ENCODE measurements at regions not wholly inside any gene's neighbourhood (a gene's known extent, or its start where the extent isn't known, plus 50 kb on each side); places are given as distances from the start of the nearest gene placed in this dataset.
A peak's percentile ranks its signal among the peaks of the same experiment; 100 is the strongest.
"Not testable (repeated sequence)": the region's sequence is repeated elsewhere in the genome, so short reads cannot be mapped to it uniquely, and the experiment has no call there.

- H3K27ac ChIP-seq: no peak overlapping the region
- no peaks in the 10 kb centered on the region for H3K27me3 ChIP-seq (replicated peaks)
- H3K4me3 ChIP-seq (ENCODE audit: low read depth, low read length): no peak overlapping the region
- TF ChIP-seq CTCF (IDR thresholded peaks at IDR 0.05; ENCODE audit: low read depth, low read length, missing control alignments): no peak
- no peaks in the 10 kb centered on the region for H3K36me3 ChIP-seq (replicated peaks)
- no peak for DNase-seq
- in situ Hi-C loops (cut with HindIII; ENCODE audit: low pct_ligation_motif_present, low sequenced_read_pairs): no loop called here
Measured at GRCh38 chr10:44249490-44249889, 135.4 kb downstream of the CXCL12 start.

GRCh38 chr10:44246700-44247099 is 138.2 kb downstream of the CXCL12 start:
- H3K27me3 ChIP-seq (replicated peaks); H3K36me3 ChIP-seq (replicated peaks); DNase-seq; H3K4me3 ChIP-seq (ENCODE audit: low read depth, low read length); H3K27ac ChIP-seq; in situ Hi-C loops (cut with HindIII; ENCODE audit: low pct_ligation_motif_present, low sequenced_read_pairs): not testable (repeated sequence)

- H3K27me3 ChIP-seq (replicated peaks); H3K4me3 ChIP-seq (ENCODE audit: low read depth, low read length); H3K36me3 ChIP-seq (replicated peaks); in situ Hi-C loops (cut with HindIII; ENCODE audit: low pct_ligation_motif_present, low sequenced_read_pairs); H3K27ac ChIP-seq; DNase-seq: not testable (repeated sequence)
Measured at GRCh38 chr10:44246287-44246686, 138.6 kb downstream of the CXCL12 start.

- no peak for TF ChIP-seq CTCF (IDR thresholded peaks at IDR 0.05; ENCODE audit: low read depth, low read length, missing control alignments)
- H3K27ac ChIP-seq: no peak overlapping the region
- peak; percentile 23 for DNase-seq
- in situ Hi-C loops (cut with HindIII; ENCODE audit: low pct_ligation_motif_present, low sequenced_read_pairs): no loop called here
- H3K36me3 ChIP-seq (replicated peaks): no peaks in the 10 kb centered on the region
- no peaks in the 10 kb centered on the region for H3K27me3 ChIP-seq (replicated peaks)
- H3K4me3 ChIP-seq (ENCODE audit: low read depth, low read length): no peak overlapping the region
Measured at GRCh38 chr10:44245601-44245938, 139.3 kb downstream of the CXCL12 start.

- Histone ChIP-seq H3K27ac (no peak overlapping the region), H3K4me3 (ENCODE audit: low read depth, low read length) (no peak overlapping the region), H3K27me3 (replicated peaks) (no peaks in the 10 kb centered on the region), H3K36me3 (replicated peaks) (no peaks in the 10 kb centered on the region)
- DNase-seq: no peak
- TF ChIP-seq CTCF (IDR thresholded peaks at IDR 0.05; ENCODE audit: low read depth, low read length, missing control alignments): no peak
- in situ Hi-C loops (cut with HindIII; ENCODE audit: low pct_ligation_motif_present, low sequenced_read_pairs): no loop called here
Measured at GRCh38 chr10:44244745-44245600, 139.9 kb downstream of the CXCL12 start.

GRCh38 chr10:44243851-44244510 is 140.9 kb downstream of the CXCL12 start:
- no peak for TF ChIP-seq CTCF (IDR thresholded peaks at IDR 0.05; ENCODE audit: low read depth, low read length, missing control alignments)
- in situ Hi-C loops (cut with HindIII; ENCODE audit: low pct_ligation_motif_present, low sequenced_read_pairs): no loop called here
- DNase-seq: no peak
- no peak overlapping the region for H3K27ac ChIP-seq
- H3K27me3 ChIP-seq (replicated peaks): no peaks in the 10 kb centered on the region
- H3K4me3 ChIP-seq (ENCODE audit: low read depth, low read length): no peak overlapping the region
- no peaks in the 10 kb centered on the region for H3K36me3 ChIP-seq (replicated peaks)

All from brain microvascular endothelial cell (primary cell).